ENCODE measurements at regions not wholly inside any gene's neighbourhood (a gene's known extent, or its start where the extent isn't known, plus 50 kb on each side); places are given as distances from the start of the nearest gene placed in this dataset.
"Not testable (repeated sequence)": the region's sequence is repeated elsewhere in the genome, so short reads cannot be mapped to it uniquely, and the experiment has no call there.

DNA sequence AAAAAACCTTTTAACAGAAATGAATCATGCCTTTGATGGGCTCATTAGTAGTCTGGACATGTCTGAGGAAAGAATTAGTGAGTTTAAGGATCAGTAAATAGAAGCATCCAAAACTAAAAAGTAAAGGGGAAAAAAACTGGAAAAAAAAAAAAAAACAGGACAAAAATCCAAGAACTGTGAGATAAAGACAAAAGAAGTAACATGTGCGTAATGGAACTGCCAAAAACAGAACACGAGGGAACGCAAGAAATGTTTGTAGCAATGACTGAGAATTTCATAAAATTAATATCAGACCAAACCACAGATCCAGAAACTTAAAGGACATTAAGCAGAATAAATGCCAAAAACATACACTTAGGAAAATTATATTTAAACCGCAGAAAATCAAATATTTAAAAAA lies 77.4 kb downstream of the MS4A13 start:
- no peak for DNase-seq (ENCODE audit: low read depth in 2 of 2)

DNA sequence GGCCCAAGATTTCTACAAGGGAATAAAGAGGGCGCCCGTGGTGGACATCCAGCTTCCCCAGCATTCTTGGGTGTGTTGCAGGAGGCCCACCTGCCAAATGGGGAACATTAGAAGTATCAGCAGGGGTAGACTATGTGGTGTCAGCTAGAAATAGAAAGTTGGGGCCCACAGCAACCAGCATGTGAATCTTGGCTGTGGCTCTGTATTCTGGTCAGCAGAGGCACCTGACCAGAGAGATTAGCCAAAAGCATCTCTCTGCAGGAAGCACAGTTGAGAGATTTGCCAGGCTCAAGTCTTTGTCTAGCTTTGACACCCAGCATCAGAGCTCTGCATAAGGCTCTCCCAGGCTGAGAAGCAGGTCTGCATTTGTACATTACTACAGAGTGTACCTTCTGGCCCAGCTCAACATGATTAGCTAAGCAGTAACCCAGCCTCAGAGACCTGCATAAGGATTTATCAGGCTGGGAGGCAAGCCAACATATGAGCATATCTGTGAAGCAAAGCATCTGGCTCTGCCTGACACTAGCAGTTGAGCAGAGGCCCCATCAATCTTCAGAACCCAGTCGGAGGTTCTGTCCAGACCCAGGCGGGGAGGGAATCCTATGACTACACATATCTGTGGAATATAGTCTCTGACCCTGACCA lies 79.9 kb downstream of the MS4A13 start:
- no peak for DNase-seq (ENCODE audit: low read depth in 2 of 2)

DNA sequence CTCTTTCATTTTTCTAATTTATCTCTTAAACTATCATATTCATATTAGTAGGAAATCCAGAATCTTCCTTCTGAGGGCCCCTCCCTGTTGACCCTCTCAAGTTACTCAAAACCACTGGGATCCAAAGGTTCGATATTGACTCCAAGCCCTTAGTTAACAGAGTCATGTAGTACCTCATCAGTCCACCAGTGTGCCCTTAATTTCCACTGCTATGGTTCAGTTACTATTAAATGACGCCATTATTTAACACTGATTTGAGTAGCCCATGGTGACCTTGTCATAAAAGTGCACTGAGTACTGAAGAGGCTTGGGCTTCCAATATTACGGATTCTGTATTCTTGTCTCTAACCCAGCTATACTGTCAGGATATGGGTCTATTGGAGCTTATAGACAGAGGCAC lies 91.9 kb upstream of the MS4A8 start:
- DNase-seq (ENCODE audit: low read depth in 2 of 2), result no peak

DNA sequence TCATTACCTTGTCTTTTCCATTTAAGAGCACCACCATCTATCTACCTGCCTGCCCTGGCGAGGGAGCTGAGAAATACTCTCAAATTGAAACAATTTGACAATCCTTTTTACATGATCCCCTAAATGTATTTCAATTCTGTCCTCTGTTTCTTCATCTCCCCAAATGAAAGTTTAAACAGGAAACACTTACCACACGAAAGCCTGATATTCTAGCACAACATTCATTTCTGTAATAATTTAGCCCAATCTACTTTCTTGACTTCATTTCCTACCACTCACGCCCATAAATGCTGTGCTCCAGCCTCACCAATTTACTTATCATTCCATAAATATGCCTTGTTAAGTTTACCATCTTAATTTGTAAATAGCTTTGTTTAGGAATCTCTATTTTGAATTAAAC lies 89.8 kb upstream of the MS4A8 start:
- DNase-seq (ENCODE audit: low read depth in 2 of 2), result no peak

DNA sequence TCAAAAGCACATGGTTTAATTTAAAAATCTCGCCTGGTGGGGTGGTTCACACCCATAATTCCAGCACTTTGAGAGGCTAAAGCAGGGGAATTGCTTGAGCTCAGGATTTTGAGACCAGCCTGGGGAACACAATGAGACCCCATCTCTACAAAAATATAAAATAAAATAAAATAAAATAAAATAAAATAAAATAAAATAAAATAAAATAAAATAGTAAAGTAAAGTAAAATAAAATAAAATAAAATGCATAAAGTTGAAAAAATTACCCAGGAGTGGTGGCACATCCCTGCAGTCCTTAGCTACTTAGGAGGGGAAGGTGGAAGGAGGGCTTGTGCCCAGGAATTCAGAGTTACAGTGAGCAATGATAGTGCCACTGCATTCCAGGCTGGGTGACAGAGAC lies 88.7 kb upstream of the MS4A8 start:
- no peak for DNase-seq (ENCODE audit: low read depth in 2 of 2)

DNA sequence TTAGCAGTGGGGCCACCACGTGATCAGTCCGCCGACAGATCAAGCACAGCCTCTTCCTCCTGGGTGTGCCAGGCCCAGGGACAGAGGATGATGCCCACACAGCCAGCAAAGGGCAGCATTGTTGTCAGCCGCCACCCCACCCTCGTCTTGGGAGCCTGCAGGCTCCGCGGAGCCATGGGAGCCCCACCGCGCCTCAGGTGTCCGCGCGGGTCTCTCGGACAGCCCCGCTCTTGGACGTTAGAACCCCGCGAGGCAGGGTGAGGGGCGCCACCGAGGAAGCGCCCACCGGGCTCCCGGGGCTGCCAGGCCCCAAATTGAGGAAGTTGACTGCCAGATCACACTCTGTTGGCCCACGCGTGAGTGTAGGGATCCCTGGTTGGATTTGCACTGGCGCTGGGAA lies 83.9 kb upstream of the MS4A8 start:
- DNase-seq (ENCODE audit: low read depth in 2 of 2), result no peak

DNA sequence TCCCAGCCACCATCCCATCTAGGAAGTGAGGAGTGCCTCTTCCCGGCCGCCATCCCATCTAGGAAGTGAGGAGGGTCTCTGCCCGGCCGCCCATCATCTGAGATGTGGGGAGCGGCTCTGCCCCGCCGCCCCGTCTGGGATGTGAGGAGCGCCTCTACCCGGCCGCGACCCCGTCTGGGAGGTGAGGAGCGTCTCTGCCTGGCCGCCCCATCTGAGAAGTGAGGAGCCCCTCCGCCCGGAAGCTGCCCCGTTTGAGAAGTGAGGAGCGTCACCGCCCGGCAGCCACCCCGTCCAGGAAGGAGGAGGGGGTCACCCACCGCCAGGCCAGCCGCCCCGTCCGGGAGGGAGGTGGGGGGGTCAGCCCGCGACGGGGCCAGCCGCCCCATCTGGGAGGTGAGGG lies 77.5 kb upstream of the MS4A8 start:
- DNase-seq (ENCODE audit: low read depth in 2 of 2), result not testable (repeated sequence)

DNA sequence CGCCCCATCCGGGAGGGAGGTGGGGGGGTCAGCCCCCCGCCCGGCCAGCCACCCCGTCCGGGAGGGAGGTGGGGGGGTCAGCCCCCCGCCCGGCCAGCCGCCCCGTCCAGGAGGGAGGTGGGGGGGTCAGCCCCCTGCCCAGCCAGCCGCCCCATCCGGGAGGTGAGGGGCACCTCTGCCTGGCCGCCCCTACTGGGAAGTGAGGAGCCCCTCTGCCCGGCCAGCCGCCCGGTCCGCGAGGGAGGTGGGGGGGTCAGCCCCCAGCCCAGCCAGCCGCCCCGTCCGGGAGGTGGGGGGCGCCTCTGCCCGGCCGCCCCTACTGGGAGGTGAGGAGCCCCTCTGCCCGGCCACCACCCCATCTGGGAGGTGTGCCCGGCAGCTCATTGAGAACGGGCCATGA lies 76.6 kb upstream of the MS4A8 start:
- not testable (repeated sequence) for DNase-seq (ENCODE audit: low read depth in 2 of 2)

DNA sequence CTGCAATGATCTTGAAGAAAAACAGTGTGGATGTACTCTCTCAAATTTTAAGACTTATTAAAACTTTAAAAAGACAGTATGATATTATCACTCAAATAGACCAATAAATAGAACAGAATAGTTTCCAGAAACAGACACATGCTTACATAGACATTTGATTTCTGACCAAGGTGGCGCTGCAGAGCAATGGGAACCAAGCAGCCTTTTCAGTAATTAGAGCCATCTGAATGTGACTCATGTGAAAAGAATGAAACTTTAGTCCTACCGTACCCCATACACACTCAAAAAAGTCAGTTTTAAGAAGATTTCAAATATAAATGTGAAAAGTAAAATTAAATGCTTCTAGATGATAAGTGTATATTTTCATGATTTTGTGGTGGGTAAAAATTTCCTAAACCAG lies 74.2 kb upstream of the MS4A8 start:
- peak; percentile 45 to 62 for DNase-seq (ENCODE audit: low read depth in 2 of 2)

DNA sequence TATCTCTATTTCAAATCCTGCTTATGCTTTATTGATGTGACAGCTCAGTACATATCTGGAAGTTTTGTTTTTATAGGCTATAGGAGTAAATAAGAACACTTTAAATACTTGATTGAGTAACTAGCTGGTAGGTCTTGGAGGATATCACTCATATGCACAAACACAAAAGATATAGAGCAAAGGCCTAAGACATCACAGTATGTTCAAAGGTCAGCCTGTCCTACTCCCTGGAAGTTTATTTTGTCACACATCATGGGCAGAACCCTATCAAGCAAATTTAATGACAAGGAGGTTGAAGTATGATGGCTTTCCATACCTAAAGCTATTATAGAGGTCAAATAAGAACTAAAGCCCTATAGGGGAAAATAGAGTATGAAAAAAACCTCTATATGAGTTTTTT lies 70.0 kb upstream of the MS4A8 start:
- DNase-seq (ENCODE audit: low read depth in 2 of 2), result no peak

DNA sequence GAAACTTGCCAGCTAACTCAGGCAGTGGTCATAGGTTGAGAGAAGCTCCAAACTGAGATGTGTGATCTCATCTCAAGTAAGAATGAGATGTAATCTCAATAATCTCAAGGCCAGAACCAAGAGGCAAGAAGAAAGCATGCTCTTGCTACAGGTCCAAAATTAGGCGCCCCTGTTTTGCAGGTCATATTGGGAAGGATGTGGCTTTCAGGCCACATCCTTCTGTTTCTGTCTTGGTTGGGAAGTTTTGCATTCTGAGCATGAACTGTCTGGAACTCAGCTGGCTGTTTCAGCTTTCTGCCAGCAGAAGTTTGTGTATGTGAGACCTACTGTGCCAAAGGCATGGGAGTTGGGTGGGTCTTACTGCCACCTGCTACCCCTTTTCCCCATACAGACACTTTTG lies 67.5 kb upstream of the MS4A8 start:
- no peak for DNase-seq (ENCODE audit: low read depth in 2 of 2)

DNA sequence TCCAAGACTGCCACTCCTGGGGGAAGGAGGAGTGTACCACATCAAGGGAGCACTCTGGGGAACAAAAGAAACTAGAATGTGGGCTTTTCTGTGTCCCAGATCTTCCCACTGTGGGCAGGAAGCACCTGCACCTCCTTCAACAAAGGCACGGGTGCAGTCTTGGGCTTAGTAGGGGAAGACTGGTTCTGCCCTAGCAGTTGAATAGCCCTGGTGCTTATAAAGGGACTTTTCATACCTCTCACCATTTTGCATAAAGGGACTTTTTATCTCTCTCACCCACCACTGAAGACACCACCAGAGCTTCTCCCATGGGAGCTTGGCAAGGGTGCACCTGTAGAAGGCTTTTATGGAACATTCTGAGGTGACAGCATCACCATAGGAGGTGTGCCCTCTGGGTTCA lies 65.8 kb upstream of the MS4A8 start:
- no peak for DNase-seq (ENCODE audit: low read depth in 2 of 2)

DNA sequence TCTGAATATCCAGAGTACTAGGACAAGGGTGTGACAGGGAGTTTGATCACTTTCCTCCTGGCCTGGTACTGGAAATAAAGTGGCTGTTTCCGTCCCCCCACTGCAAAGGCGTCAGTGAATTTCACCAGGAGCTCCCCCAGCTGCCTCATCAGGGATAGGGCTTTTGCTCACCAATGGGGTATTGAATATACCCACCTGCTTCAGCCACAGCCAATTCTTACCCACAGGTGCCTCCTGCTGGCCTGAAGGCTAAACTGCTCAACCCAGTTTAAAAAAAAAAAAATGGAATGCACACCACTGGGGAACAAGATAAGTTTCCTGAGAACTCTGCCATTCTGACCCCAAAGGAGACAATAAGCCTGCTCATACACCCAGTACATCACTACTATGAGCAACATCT lies 65.3 kb upstream of the MS4A8 start:
- peak; percentile 10 to 20 for DNase-seq (ENCODE audit: low read depth in 2 of 2)

DNA sequence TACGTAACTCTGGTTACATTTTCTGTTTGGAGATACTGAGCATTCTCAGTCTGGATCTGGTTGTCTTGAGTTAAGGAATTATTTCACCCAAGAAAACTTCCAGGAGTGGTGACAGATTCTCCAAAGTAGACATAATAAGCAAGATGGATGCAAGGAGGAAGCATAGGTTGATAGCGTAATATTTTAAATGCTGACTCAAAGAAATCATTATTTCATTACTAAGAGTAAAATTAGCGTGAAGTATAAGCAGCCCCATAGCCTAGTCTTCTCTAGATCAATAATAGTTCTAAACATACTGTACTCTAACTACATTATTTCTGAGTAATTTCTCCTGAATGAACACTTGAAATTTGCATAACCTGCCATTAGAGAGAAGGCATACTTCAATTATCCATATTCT lies 57.5 kb upstream of the MS4A8 start:
- no peak for DNase-seq (ENCODE audit: low read depth in 2 of 2)

DNA sequence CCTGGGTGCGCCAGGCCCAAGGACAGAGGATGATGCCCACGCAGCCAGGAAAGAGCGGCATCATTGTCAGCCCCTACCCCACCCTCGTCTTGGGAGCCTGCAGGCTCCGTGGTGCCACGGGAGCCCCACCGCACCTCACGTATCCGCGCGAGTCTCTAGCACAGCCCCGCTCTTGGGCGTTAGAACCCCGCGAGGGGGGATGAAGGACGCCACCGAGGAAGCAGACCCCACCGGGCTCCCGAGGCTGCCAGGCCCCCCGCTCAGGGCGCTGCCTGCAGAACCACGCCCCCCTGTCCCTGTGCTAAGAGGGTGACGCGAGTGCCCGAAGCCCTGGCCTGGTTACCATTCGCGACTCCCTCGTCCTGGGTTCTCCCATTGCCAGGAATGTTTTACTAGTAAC lies 52.3 kb upstream of the MS4A8 start:
- DNase-seq (ENCODE audit: low read depth in 2 of 2), result no peak

Data from lung microvascular endothelial cell (primary cell).